ENCODE measurements at regions not wholly inside any gene's neighbourhood (a gene's known extent, or its start where the extent isn't known, plus 50 kb on each side); places are given as distances from the start of the nearest gene placed in this dataset.

GRCh38 chr6:1077478-1078416 is 234.2 kb upstream of the FOXQ1 start:
- no peak for DNase-seq
- Histone ChIP-seq H3K9ac (no peak overlapping the region), H4K20me1 (ENCODE audit: insufficient read depth) (no peaks in the 10 kb centered on the region), H3K79me2 (ENCODE audit: insufficient read depth) (no peaks in the 10 kb centered on the region), H2AFZ (ENCODE audit: low read depth) (no peak overlapping the region), H3K4me3 (ENCODE audit: low read depth in 2 of 2, low read length in 1 of 2) (no peak overlapping the region), H3K9me2 (no peaks in the 10 kb centered on the region), H3F3A (replicated peaks; ENCODE audit: insufficient read depth) (no peaks in the 10 kb centered on the region), H3K27ac (ENCODE audit: low read depth in 2 of 2, low read length in 1 of 2) (no peak overlapping the region), H3K4me1 (ENCODE audit: control insufficient read depth in 1 of 2, insufficient read depth in 2 of 2, low read depth in 1 of 2, low read length in 1 of 2) (no peaks in the 10 kb centered on the region), H3K9me3 (no peaks in the 10 kb centered on the region), H3K4me2 (no peak overlapping the region), H3K36me3 (replicated peaks in 1 of 2; ENCODE audit: control insufficient read depth in 1 of 2, insufficient read depth in 2 of 2, low read length in 1 of 2) (no peaks in the 10 kb centered on the region), H3K27me3 (ENCODE audit: insufficient read depth) (peaks cover 51% of the 10 kb centered on the region; the same call in 1 of the 2 replicates)
- 17% methylated on average over 22 of the region's 22 CpGs for WGBS (ENCODE audit: low lambda C conversion rate)
- CTCF ChIA-PET, result no interaction called here
- POLR2A ChIA-PET, result no interaction called here
- TF ChIP-seq, protein P1, sequence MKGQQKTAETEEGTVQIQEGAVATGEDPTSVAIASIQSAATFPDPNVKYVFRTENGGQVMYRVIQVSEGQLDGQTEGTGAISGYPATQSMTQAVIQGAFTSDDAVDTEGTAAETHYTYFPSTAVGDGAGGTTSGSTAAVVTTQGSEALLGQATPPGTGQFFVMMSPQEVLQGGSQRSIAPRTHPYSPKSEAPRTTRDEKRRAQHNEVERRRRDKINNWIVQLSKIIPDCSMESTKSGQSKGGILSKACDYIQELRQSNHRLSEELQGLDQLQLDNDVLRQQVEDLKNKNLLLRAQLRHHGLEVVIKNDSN (IDR thresholded peaks at IDR 0.05; ENCODE audit: borderline replicate concordance, low read depth), result no peak
- TF ChIP-seq TEAD4 (IDR thresholded peaks at IDR 0.05; ENCODE audit: borderline replicate concordance, insufficient read depth) (no peak), ELF1 (IDR thresholded peaks at IDR 0.05) (no peak), POLR2AphosphoS5 (IDR thresholded peaks at IDR 0.05; ENCODE audit: low read depth, low read length) (no peak), SIN3A (IDR thresholded peaks at IDR 0.05; ENCODE audit: borderline replicate concordance, low read depth, low read length) (no peak), FOSL2 (IDR thresholded peaks at IDR 0.05; ENCODE audit: borderline replicate concordance, low read depth) (no peak), RCOR1 (IDR thresholded peaks at IDR 0.05; ENCODE audit: low read length) (no peak), GATA2 (CRISPR knock-in tag; IDR thresholded peaks at IDR 0.05) (no peak), MXI1 (IDR thresholded peaks at IDR 0.05; ENCODE audit: low read depth, low read length) (no peak), FOXJ3 (CRISPR knock-in tag; IDR thresholded peaks at IDR 0.05) (no peak), NRF1 (IDR thresholded peaks at IDR 0.05; ENCODE audit: low read depth, low read length) (no peak), JUND (IDR thresholded peaks at IDR 0.05) (no peak)
- TF ChIP-seq, protein P2, sequence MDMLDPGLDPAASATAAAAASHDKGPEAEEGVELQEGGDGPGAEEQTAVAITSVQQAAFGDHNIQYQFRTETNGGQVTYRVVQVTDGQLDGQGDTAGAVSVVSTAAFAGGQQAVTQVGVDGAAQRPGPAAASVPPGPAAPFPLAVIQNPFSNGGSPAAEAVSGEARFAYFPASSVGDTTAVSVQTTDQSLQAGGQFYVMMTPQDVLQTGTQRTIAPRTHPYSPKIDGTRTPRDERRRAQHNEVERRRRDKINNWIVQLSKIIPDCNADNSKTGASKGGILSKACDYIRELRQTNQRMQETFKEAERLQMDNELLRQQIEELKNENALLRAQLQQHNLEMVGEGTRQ (IDR thresholded peaks at IDR 0.05; ENCODE audit: borderline replicate concordance, low read depth, low read length), result no peak

- H3K27ac ChIP-seq (ENCODE audit: low read depth in 2 of 2, low read length in 1 of 2), result no peak overlapping the region
- H4K20me1 ChIP-seq (ENCODE audit: insufficient read depth), result no peaks in the 10 kb centered on the region
- H3K4me3 ChIP-seq (ENCODE audit: low read depth in 2 of 2, low read length in 1 of 2), result no peak overlapping the region
- no peaks in the 10 kb centered on the region for H3K4me1 ChIP-seq (ENCODE audit: control insufficient read depth in 1 of 2, insufficient read depth in 2 of 2, low read depth in 1 of 2, low read length in 1 of 2)
- no peaks in the 10 kb centered on the region for H3K36me3 ChIP-seq (replicated peaks in 1 of 2; ENCODE audit: control insufficient read depth in 1 of 2, insufficient read depth in 2 of 2, low read length in 1 of 2)
- no peak for DNase-seq
- no peak overlapping the region for H3K9ac ChIP-seq
- WGBS (ENCODE audit: low lambda C conversion rate), result 8% methylated on average over 15 of the region's 17 CpGs
- no peak overlapping the region for H3K4me2 ChIP-seq
- H3K27me3 ChIP-seq (ENCODE audit: insufficient read depth), result peaks cover 55% of the 10 kb centered on the region; the same call in 1 of the 2 replicates
- ChIA-PET CTCF (interaction anchor here (1.0 kb wide), 1 partner anchor 10 kb away, joined by 4 read pairs; no protein-coding TSS in a partner anchor), POLR2A (no interaction called here)
- TF ChIP-seq NFIC (IDR thresholded peaks at IDR 0.05; ENCODE audit: borderline replicate concordance) (no peak), ELF1 (IDR thresholded peaks at IDR 0.05) (no peak), JUND (IDR thresholded peaks at IDR 0.05) (no peak), YY1 (IDR thresholded peaks at IDR 0.05; ENCODE audit: low read depth) (no peak), EP300 (IDR thresholded peaks at IDR 0.05; ENCODE audit: borderline replicate concordance in 1 of 2, low read depth in 1 of 2, low read length in 1 of 2) (no peak)
- TF ChIP-seq, protein P3, sequence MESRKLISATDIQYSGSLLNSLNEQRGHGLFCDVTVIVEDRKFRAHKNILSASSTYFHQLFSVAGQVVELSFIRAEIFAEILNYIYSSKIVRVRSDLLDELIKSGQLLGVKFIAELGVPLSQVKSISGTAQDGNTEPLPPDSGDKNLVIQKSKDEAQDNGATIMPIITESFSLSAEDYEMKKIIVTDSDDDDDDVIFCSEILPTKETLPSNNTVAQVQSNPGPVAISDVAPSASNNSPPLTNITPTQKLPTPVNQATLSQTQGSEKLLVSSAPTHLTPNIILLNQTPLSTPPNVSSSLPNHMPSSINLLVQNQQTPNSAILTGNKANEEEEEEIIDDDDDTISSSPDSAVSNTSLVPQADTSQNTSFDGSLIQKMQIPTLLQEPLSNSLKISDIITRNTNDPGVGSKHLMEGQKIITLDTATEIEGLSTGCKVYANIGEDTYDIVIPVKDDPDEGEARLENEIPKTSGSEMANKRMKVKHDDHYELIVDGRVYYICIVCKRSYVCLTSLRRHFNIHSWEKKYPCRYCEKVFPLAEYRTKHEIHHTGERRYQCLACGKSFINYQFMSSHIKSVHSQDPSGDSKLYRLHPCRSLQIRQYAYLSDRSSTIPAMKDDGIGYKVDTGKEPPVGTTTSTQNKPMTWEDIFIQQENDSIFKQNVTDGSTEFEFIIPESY (IDR thresholded peaks at IDR 0.05; ENCODE audit: borderline replicate concordance, low read depth), result no peak
- TF ChIP-seq, protein P4, sequence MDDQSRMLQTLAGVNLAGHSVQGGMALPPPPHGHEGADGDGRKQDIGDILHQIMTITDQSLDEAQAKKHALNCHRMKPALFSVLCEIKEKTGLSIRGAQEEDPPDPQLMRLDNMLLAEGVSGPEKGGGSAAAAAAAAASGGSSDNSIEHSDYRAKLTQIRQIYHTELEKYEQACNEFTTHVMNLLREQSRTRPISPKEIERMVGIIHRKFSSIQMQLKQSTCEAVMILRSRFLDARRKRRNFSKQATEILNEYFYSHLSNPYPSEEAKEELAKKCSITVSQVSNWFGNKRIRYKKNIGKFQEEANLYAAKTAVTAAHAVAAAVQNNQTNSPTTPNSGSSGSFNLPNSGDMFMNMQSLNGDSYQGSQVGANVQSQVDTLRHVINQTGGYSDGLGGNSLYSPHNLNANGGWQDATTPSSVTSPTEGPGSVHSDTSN (IDR thresholded peaks at IDR 0.05), result no peak
- H3K79me2 ChIP-seq (ENCODE audit: insufficient read depth), result no peaks in the 10 kb centered on the region
- H3K9me2 ChIP-seq, result no peaks in the 10 kb centered on the region
- no peak overlapping the region for H2AFZ ChIP-seq (ENCODE audit: low read depth)
- H3K9me3 ChIP-seq, result no peaks in the 10 kb centered on the region
- no peaks in the 10 kb centered on the region for H3F3A ChIP-seq (replicated peaks; ENCODE audit: insufficient read depth)
Measured at GRCh38 chr6:1076531-1077459, 235.1 kb upstream of the FOXQ1 start.

Data from SK-N-SH (cell line).